OCI-LY3 (cell line): ENCODE measurements at regions not wholly inside any gene's neighbourhood (a gene's known extent, or its start where the extent isn't known, plus 50 kb on each side); places are given as distances from the start of the nearest gene placed in this dataset.

ENCODE experiments used
- H2AFZ ChIP-seq: fragments of 200-600, 300-600 bp; shearing (Covaris generic); 2 replicates; pipeline ENCODE4 v1.6.0; 2014; ENCODE audit warnings: antibody characterized with exemption, low read depth, low read length
- H3K27ac ChIP-seq: fragments of 200-600, 300-600 bp; sonication (generic); 2 replicates; pipeline ENCODE4 v1.5.1; 2014; ENCODE audit warnings: mild to moderate bottlenecking, low read length, moderate library complexity, mixed read lengths
- H3K27me3 ChIP-seq: fragments of 200-600, 300-600 bp; sonication (generic); 2 replicates; pipeline ENCODE4 v1.6.1; 2014; ENCODE audit warnings: low read depth, low read length, mixed read lengths
- H3K36me3 ChIP-seq: fragments of 200-600, 300-600 bp; sonication (generic); replicated peaks from 2 replicates; pipeline ENCODE3; 2014; ENCODE audit warnings: low read depth, low read length, mixed read lengths
- H3K4me1 ChIP-seq: fragments of 300-600, 200-600 bp; sonication (generic); 2 replicates; pipeline ENCODE4 v1.6.1; 2014; ENCODE audit warnings: low read length, mixed read lengths
- H3K4me2 ChIP-seq: fragments of 200-600, 300-600 bp; sonication (generic); 2 replicates; pipeline ENCODE4 v1.6.1; 2014; ENCODE audit warnings: low read length, mixed read lengths
- H3K4me3 ChIP-seq: fragments of 300-600, 200-600 bp; sonication (generic); 2 replicates; pipeline ENCODE4 v1.5.1; 2014; ENCODE audit warnings: antibody characterized with exemption, mild to moderate bottlenecking, low read length, moderate library complexity
- H3K79me2 ChIP-seq: fragments of 300-600, 200-600 bp; shearing (Covaris generic); 2 replicates; pipeline ENCODE4 v1.6.1; 2014; ENCODE audit warnings: mild to moderate bottlenecking, low read length, mixed read lengths
- H3K9ac ChIP-seq: fragments of 300-600, 200-600 bp; shearing (Covaris generic); 2 replicates; pipeline ENCODE4 v1.6.0; 2014; ENCODE audit warnings: mild to moderate bottlenecking, low read length, moderate library complexity
- H3K9me3 ChIP-seq: fragments of 200-600, 300-600 bp; shearing (Covaris generic); 2 replicates; pipeline ENCODE4 v1.6.1; 2014; ENCODE audit warnings: low read length, mixed read lengths; ENCODE audit not compliant: insufficient read depth
- H4K20me1 ChIP-seq: fragments of 200-600, 300-600 bp; sonication (generic); 2 replicates; pipeline ENCODE4 v1.6.1; 2016; ENCODE audit warnings: low read length, mixed read lengths; ENCODE audit not compliant: insufficient read depth
- EZH2phosphoT487 ChIP-seq: fragments of 200-600 bp; shearing (Covaris generic); IDR thresholded peaks from 2 replicates; pipeline ENCODE4 v1.6.1; 2018; ENCODE audit warnings: antibody characterized with exemption, mixed run types, low read depth
- TF ChIP-seq, protein P1 (sequence below): fragments of 200-600, 300-600 bp; sonication (generic); IDR thresholded peaks from 2 replicates; pipeline ENCODE4 v1.5.1; 2014; ENCODE audit warnings: antibody characterized with exemption, low read length, low read depth

DNA sequence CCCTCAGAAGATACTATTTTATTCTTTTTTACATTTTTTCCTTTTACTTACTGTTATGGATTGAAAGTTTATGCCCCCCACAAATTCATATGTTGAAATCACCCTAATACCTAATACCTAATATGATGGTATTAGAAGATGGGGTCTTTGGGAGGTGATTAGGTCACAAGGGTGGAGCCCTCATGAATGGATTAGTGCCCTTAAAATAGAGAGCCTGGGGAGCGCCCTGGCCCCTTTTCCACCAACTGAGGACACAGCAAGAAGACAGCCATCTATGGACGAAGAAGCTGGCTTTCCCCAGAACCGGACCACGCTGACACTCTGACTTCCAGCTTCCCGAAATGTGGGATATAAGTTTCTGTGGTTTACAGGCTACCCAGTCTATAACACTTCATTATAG is 58.6 kb upstream of the FAT1 start:
- H3K27me3 ChIP-seq: no peaks in the 10 kb centered on the region
- no peaks in the 10 kb centered on the region for H3K9me3 ChIP-seq
- no peaks in the 10 kb centered on the region for H4K20me1 ChIP-seq
- no peaks in the 10 kb centered on the region for H3K79me2 ChIP-seq
- TF ChIP-seq, protein P1, sequence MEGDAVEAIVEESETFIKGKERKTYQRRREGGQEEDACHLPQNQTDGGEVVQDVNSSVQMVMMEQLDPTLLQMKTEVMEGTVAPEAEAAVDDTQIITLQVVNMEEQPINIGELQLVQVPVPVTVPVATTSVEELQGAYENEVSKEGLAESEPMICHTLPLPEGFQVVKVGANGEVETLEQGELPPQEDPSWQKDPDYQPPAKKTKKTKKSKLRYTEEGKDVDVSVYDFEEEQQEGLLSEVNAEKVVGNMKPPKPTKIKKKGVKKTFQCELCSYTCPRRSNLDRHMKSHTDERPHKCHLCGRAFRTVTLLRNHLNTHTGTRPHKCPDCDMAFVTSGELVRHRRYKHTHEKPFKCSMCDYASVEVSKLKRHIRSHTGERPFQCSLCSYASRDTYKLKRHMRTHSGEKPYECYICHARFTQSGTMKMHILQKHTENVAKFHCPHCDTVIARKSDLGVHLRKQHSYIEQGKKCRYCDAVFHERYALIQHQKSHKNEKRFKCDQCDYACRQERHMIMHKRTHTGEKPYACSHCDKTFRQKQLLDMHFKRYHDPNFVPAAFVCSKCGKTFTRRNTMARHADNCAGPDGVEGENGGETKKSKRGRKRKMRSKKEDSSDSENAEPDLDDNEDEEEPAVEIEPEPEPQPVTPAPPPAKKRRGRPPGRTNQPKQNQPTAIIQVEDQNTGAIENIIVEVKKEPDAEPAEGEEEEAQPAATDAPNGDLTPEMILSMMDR: no peak
- no peak for TF ChIP-seq EZH2phosphoT487
- no peak overlapping the region for H3K27ac ChIP-seq
- H2AFZ ChIP-seq: no peak overlapping the region
- no peak overlapping the region for H3K4me3 ChIP-seq
- H3K36me3 ChIP-seq: no peaks in the 10 kb centered on the region
- no peaks in the 10 kb centered on the region for H3K4me1 ChIP-seq
- H3K9ac ChIP-seq: no peak overlapping the region
- no peak overlapping the region for H3K4me2 ChIP-seq

DNA sequence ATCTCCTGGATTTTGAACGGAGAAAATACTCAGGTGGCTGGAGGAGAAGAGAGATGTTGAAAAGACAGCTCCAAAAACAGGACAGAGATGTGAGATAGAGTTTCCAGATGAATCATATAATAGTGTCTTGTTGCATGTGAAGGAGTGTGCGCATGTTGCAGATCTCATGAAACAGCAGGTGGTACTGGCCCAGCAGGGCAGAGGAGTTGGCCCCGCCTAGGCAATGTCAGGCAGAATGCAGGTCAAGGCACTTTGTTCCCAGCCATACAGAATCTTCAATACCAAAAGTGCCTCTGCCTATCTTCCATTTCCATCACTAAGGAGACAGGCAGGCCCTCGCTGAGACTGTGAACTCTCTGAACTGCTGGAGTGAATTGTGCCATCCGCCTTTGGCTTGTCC is 63.9 kb upstream of the FAT1 start:
- TF ChIP-seq EZH2phosphoT487: no peak
- TF ChIP-seq, protein P1: no peak
- H3K27ac ChIP-seq: no peak overlapping the region
- no peaks in the 10 kb centered on the region for H4K20me1 ChIP-seq
- no peaks in the 10 kb centered on the region for H3K4me1 ChIP-seq
- H3K36me3 ChIP-seq: no peaks in the 10 kb centered on the region
- H3K9me3 ChIP-seq: no peaks in the 10 kb centered on the region
- H3K4me2 ChIP-seq: no peak overlapping the region
- no peaks in the 10 kb centered on the region for H3K79me2 ChIP-seq
- no peak overlapping the region for H2AFZ ChIP-seq
- H3K9ac ChIP-seq: no peak overlapping the region
- no peak overlapping the region for H3K4me3 ChIP-seq
- H3K27me3 ChIP-seq: no peaks in the 10 kb centered on the region

DNA sequence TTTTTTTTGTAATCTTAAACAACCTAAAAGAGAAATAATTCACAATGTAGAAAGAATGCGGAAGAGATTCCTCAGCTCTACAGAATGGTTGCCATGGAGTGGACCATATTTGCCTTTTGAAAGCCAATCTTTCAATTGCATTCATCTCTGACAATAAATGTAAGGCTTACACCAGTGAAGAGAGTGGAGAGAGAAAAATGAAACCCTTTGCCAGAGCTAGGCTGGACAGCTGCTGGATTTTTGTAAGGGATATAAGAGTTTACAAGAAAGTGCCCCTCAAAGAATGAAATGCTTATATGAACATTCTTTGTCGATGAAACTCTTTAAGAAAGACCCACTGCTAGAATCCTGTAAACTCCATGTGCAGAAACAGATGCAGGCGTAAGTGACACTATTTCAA is 66.0 kb upstream of the FAT1 start:
- H4K20me1 ChIP-seq: no peaks in the 10 kb centered on the region
- no peak overlapping the region for H3K27ac ChIP-seq
- H3K4me2 ChIP-seq: no peak overlapping the region
- H2AFZ ChIP-seq: no peak overlapping the region
- no peaks in the 10 kb centered on the region for H3K4me1 ChIP-seq
- H3K36me3 ChIP-seq: no peaks in the 10 kb centered on the region
- H3K9me3 ChIP-seq: no peaks in the 10 kb centered on the region
- H3K27me3 ChIP-seq: no peaks in the 10 kb centered on the region
- H3K9ac ChIP-seq: no peak overlapping the region
- TF ChIP-seq, protein P1: no peak
- no peak for TF ChIP-seq EZH2phosphoT487
- H3K79me2 ChIP-seq: no peaks in the 10 kb centered on the region
- no peak overlapping the region for H3K4me3 ChIP-seq

DNA sequence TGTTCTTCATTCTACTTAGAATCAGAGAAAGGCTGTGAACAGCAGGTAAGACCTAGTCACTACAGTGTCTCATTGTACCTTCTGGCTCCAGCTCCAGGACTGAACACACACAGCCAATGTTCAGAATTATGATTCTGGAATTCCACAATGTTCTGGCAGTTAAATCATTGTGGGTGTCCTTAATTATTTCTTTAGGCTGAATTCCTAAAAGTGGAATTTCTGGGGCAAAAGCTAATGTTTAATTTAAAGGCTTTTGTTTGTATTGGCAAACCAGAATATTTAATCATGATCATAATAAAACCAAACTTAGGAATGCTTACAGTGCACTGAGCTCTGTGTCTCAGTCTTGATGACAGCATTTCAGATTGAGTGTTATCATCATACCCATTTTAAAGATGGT is 67.0 kb upstream of the FAT1 start:
- Histone ChIP-seq H3K27me3 (no peaks in the 10 kb centered on the region), H2AFZ (no peak overlapping the region), H3K36me3 (no peaks in the 10 kb centered on the region), H3K4me1 (no peaks in the 10 kb centered on the region), H3K9ac (no peak overlapping the region), H3K4me2 (no peak overlapping the region), H3K27ac (no peak overlapping the region), H4K20me1 (no peaks in the 10 kb centered on the region), H3K4me3 (no peak overlapping the region), H3K9me3 (no peaks in the 10 kb centered on the region), H3K79me2 (no peaks in the 10 kb centered on the region)
- no peak for TF ChIP-seq EZH2phosphoT487
- TF ChIP-seq, protein P1: no peak
